WTC11 (cell line): ENCODE measurements at regions not wholly inside any gene's neighbourhood (a gene's known extent, or its start where the extent isn't known, plus 50 kb on each side); places are given as distances from the start of the nearest gene placed in this dataset.

Source experiments
- ATAC-seq: fragments of 200-7000 bp; cut with Tn5 transposase; 2 replicates; pipeline ENCODE4 v1.10.0; 2021; ENCODE audit warnings: mild to moderate bottlenecking, moderate library complexity
- CTCF ChIA-PET: fragments of 300-600 bp; sonication (Branson Sonifier 250); formaldehyde crosslinking; loops from one replicate; lab custom pipeline; 2021; ENCODE audit warnings: antibody characterized with exemption; lab: Charles Lee
- POLR2A ChIA-PET: fragments of 350-600 bp; sonication (Branson Sonifier 250); formaldehyde crosslinking; loops from one replicate; lab custom pipeline; 2021; ENCODE audit warnings: antibody characterized with exemption; lab: Charles Lee
- DNase-seq: peaks from one replicate; pipeline ENCODE4 v3.0.0; 2021; ENCODE audit warnings: low spot score
- H3K27ac Mint-ChIP-seq: 2 replicates; pipeline ENCODE4 v1.8.0; 2021; ENCODE audit warnings: mixed read lengths
- H3K27me3 Mint-ChIP-seq: 2 replicates; pipeline ENCODE4 v1.8.0; 2021; ENCODE audit warnings: low read depth, mild to moderate bottlenecking, moderate library complexity, mixed read lengths
- H3K36me3 Mint-ChIP-seq: 2 replicates; pipeline ENCODE4 v1.8.0; 2021; ENCODE audit warnings: mixed read lengths
- H3K4me1 Mint-ChIP-seq: 2 replicates; pipeline ENCODE4 v1.8.0; 2022; ENCODE audit warnings: mixed read lengths
- H3K4me3 Mint-ChIP-seq: 2 replicates; pipeline ENCODE4 v1.8.0; 2021; ENCODE audit warnings: mild to moderate bottlenecking, moderate library complexity, mixed read lengths
- H3K9me3 Mint-ChIP-seq: 2 replicates; pipeline ENCODE4 v1.8.0; 2021; ENCODE audit warnings: mixed read lengths
- CREB1 ChIP-seq: sonication (generic); formaldehyde crosslinking; IDR thresholded peaks from 2 replicates; pipeline ENCODE4 v1.8.0; 2023; ENCODE audit warnings: mild to moderate bottlenecking, missing genetic modification reagents
- JAZF1 ChIP-seq: fragments of 250-450 bp; sonication (Bioruptor Pico); IDR thresholded peaks from 2 replicates; pipeline ENCODE4 v1.9.0; 2021; ENCODE audit warnings: moderate library complexity, mild to moderate bottlenecking, inconsistent platforms
- TCF7 ChIP-seq: sonication (generic); formaldehyde crosslinking; IDR thresholded peaks from 2 replicates; pipeline ENCODE4 v1.8.0; 2022; ENCODE audit warnings: mild to moderate bottlenecking, low read depth, missing genetic modification reagents, moderate library complexity
- TEAD4 ChIP-seq: sonication (generic); formaldehyde crosslinking; IDR thresholded peaks from 2 replicates; pipeline ENCODE4 v1.8.0; 2022; ENCODE audit warnings: mild to moderate bottlenecking, missing genetic modification reagents
- ZNF138 ChIP-seq: sonication (generic); formaldehyde crosslinking; conservative IDR thresholded peaks from 2 replicates; pipeline ENCODE4 v1.8.1; 2022; ENCODE audit warnings: mild to moderate bottlenecking, moderate library complexity, missing genetic modification reagents
- ZNF317 ChIP-seq: sonication (generic); formaldehyde crosslinking; IDR thresholded peaks from 2 replicates; pipeline ENCODE4 v1.8.1; 2023; ENCODE audit warnings: low read depth, mild to moderate bottlenecking, moderate library complexity, missing genetic modification reagents, borderline replicate concordance
- ZNF671 ChIP-seq: fragments of 250-450 bp; sonication (Bioruptor Pico); IDR thresholded peaks from 2 replicates; pipeline ENCODE4 v1.8.0; 2021; ENCODE audit warnings: mild to moderate bottlenecking
- TF ChIP-seq, protein P1 (sequence below): sonication (generic); formaldehyde crosslinking; conservative IDR thresholded peaks from 2 replicates; pipeline ENCODE4 v1.8.1; 2023; ENCODE audit warnings: mild to moderate bottlenecking, low read depth, missing genetic modification reagents, moderate library complexity
- TF ChIP-seq, protein P2 (sequence below): sonication (generic); formaldehyde crosslinking; IDR thresholded peaks from 2 replicates; pipeline ENCODE4 v1.8.1; 2023; ENCODE audit warnings: mild to moderate bottlenecking, missing genetic modification reagents, borderline replicate concordance
- TF ChIP-seq, protein P3 (sequence below): fragments of 250-450 bp; sonication (Bioruptor Pico); IDR thresholded peaks from 2 replicates; pipeline ENCODE4 v1.8.0; 2021; ENCODE audit warnings: mild to moderate bottlenecking
- TF ChIP-seq, protein P4 (sequence below): sonication (generic); formaldehyde crosslinking; IDR thresholded peaks from 2 replicates; pipeline ENCODE4 v1.8.1; 2023; ENCODE audit warnings: mild to moderate bottlenecking, missing genetic modification reagents, moderate library complexity
- TF ChIP-seq, protein P5 (sequence below): sonication (generic); formaldehyde crosslinking; IDR thresholded peaks from 2 replicates; pipeline ENCODE4 v1.8.1; 2022; ENCODE audit warnings: missing genetic modification reagents, borderline replicate concordance
- TF ChIP-seq, protein P6 (sequence below): sonication (generic); formaldehyde crosslinking; IDR thresholded peaks from 2 replicates; pipeline ENCODE4 v1.8.0; 2023; ENCODE audit warnings: mild to moderate bottlenecking, missing genetic modification reagents
- TF ChIP-seq, protein P7 (sequence below): sonication (generic); formaldehyde crosslinking; IDR thresholded peaks from 2 replicates; pipeline ENCODE4 v1.8.1; 2022; ENCODE audit warnings: low read depth, mild to moderate bottlenecking, moderate library complexity, missing genetic modification reagents, borderline replicate concordance

DNA sequence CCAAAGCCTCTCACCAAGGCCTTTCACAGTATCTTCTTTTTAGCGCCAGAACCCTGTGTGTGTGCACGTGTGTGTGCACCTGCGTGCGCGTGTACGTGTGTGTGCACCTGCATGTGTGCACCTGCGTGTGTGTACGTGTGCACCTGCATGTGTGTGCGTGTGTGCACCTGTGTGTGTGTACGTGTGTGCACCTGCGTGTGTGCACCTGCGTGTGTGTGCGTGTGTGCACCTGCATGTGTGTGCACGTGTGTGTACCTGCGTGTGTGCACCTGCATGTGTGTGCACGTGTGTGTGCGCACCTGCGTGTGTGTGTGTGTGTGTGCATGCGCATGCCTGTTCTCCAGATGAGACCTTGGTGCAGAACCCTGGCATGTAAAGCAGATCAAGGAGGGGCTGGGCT is 131.4 kb upstream of the HDAC4 start (continued):
- TF ChIP-seq, protein P1, sequence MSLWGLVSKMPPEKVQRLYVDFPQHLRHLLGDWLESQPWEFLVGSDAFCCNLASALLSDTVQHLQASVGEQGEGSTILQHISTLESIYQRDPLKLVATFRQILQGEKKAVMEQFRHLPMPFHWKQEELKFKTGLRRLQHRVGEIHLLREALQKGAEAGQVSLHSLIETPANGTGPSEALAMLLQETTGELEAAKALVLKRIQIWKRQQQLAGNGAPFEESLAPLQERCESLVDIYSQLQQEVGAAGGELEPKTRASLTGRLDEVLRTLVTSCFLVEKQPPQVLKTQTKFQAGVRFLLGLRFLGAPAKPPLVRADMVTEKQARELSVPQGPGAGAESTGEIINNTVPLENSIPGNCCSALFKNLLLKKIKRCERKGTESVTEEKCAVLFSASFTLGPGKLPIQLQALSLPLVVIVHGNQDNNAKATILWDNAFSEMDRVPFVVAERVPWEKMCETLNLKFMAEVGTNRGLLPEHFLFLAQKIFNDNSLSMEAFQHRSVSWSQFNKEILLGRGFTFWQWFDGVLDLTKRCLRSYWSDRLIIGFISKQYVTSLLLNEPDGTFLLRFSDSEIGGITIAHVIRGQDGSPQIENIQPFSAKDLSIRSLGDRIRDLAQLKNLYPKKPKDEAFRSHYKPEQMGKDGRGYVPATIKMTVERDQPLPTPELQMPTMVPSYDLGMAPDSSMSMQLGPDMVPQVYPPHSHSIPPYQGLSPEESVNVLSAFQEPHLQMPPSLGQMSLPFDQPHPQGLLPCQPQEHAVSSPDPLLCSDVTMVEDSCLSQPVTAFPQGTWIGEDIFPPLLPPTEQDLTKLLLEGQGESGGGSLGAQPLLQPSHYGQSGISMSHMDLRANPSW (CRISPR knock-in tag) = no peak

DNA sequence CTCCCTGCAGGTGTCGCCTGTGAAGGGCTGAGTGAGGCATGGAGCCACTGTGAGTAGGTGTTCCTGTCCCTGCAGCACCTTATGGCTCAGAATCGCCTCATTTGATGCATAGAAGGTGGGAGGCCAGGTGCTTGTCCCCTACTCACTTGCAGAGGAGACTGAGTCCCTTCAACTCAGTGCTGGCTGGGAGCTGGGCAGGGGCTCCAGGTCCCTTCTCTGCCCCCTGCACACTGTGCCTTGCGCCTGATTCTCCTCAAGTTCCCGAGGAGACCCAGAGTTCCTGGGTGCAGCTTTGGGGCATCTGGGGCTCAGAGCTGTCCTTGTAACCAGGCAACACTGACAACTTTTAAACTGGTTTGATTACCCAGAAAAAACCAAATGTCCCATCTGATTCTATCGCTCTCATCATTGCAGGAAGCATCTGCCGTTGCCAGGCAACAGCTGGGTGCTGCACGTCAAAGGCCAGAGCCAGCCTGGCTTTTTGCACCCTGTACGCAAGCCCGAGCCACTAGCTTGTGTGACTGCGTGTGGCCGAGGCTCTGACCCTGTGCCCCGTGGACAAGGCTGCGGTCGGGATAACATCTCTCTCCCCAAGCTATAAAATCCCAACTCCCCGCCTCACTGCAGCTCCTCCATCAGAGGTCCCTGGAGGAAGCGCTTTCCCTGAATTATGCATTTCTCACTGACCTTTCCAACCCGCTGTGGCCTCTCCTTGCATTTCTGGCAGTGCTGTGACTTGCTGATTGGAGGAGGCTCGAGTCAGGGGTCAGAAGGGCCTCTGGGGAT is 130.8 kb upstream of the HDAC4 start:
- no peak for ATAC-seq

More for the DNA sequence above, 130.8 kb upstream of the HDAC4 start:
- no peak for DNase-seq
- CTCF ChIA-PET = no interaction called here
- POLR2A ChIA-PET = no interaction called here
- H3K4me1 Mint-ChIP-seq = no peaks in the 10 kb centered on the region
- no peaks in the 10 kb centered on the region for H3K36me3 Mint-ChIP-seq
- H3K27ac Mint-ChIP-seq = no peak overlapping the region
- 0 out of 2 replicates have a peak, but pooled peaks cover 4% of the 10 kb centered on the region for H3K9me3 Mint-ChIP-seq
- peaks cover 4% of the 10 kb centered on the region; the same call in 1 of the 2 replicates for H3K27me3 Mint-ChIP-seq
- no peak overlapping the region for H3K4me3 Mint-ChIP-seq
- TF ChIP-seq CREB1 (CRISPR knock-in tag) (no peak), ZNF671 (CRISPR knock-in tag) (no peak), ZNF138 (CRISPR knock-in tag) (no peak), TCF7 (CRISPR knock-in tag) (no peak), TEAD4 (CRISPR knock-in tag) (no peak), JAZF1 (CRISPR knock-in tag) (no peak), ZNF317 (CRISPR knock-in tag) (no peak)
- TF ChIP-seq, protein P2, sequence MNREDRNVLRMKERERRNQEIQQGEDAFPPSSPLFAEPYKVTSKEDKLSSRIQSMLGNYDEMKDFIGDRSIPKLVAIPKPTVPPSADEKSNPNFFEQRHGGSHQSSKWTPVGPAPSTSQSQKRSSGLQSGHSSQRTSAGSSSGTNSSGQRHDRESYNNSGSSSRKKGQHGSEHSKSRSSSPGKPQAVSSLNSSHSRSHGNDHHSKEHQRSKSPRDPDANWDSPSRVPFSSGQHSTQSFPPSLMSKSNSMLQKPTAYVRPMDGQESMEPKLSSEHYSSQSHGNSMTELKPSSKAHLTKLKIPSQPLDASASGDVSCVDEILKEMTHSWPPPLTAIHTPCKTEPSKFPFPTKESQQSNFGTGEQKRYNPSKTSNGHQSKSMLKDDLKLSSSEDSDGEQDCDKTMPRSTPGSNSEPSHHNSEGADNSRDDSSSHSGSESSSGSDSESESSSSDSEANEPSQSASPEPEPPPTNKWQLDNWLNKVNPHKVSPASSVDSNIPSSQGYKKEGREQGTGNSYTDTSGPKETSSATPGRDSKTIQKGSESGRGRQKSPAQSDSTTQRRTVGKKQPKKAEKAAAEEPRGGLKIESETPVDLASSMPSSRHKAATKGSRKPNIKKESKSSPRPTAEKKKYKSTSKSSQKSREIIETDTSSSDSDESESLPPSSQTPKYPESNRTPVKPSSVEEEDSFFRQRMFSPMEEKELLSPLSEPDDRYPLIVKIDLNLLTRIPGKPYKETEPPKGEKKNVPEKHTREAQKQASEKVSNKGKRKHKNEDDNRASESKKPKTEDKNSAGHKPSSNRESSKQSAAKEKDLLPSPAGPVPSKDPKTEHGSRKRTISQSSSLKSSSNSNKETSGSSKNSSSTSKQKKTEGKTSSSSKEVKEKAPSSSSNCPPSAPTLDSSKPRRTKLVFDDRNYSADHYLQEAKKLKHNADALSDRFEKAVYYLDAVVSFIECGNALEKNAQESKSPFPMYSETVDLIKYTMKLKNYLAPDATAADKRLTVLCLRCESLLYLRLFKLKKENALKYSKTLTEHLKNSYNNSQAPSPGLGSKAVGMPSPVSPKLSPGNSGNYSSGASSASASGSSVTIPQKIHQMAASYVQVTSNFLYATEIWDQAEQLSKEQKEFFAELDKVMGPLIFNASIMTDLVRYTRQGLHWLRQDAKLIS (CRISPR knock-in tag) = no peak
- TF ChIP-seq, protein P3, sequence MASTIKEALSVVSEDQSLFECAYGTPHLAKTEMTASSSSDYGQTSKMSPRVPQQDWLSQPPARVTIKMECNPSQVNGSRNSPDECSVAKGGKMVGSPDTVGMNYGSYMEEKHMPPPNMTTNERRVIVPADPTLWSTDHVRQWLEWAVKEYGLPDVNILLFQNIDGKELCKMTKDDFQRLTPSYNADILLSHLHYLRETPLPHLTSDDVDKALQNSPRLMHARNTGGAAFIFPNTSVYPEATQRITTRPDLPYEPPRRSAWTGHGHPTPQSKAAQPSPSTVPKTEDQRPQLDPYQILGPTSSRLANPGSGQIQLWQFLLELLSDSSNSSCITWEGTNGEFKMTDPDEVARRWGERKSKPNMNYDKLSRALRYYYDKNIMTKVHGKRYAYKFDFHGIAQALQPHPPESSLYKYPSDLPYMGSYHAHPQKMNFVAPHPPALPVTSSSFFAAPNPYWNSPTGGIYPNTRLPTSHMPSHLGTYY (CRISPR knock-in tag) = no peak
- TF ChIP-seq, protein P4, sequence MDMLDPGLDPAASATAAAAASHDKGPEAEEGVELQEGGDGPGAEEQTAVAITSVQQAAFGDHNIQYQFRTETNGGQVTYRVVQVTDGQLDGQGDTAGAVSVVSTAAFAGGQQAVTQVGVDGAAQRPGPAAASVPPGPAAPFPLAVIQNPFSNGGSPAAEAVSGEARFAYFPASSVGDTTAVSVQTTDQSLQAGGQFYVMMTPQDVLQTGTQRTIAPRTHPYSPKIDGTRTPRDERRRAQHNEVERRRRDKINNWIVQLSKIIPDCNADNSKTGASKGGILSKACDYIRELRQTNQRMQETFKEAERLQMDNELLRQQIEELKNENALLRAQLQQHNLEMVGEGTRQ = no peak
- TF ChIP-seq, protein P5, sequence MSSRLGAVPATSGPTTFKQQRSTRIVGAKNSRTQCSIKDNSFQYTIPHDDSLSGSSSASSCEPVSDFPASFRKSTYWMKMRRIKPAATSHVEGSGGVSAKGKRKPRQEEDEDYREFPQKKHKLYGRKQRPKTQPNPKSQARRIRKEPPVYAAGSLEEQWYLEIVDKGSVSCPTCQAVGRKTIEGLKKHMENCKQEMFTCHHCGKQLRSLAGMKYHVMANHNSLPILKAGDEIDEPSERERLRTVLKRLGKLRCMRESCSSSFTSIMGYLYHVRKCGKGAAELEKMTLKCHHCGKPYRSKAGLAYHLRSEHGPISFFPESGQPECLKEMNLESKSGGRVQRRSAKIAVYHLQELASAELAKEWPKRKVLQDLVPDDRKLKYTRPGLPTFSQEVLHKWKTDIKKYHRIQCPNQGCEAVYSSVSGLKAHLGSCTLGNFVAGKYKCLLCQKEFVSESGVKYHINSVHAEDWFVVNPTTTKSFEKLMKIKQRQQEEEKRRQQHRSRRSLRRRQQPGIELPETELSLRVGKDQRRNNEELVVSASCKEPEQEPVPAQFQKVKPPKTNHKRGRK (CRISPR knock-in tag) = no peak
- TF ChIP-seq, protein P6, sequence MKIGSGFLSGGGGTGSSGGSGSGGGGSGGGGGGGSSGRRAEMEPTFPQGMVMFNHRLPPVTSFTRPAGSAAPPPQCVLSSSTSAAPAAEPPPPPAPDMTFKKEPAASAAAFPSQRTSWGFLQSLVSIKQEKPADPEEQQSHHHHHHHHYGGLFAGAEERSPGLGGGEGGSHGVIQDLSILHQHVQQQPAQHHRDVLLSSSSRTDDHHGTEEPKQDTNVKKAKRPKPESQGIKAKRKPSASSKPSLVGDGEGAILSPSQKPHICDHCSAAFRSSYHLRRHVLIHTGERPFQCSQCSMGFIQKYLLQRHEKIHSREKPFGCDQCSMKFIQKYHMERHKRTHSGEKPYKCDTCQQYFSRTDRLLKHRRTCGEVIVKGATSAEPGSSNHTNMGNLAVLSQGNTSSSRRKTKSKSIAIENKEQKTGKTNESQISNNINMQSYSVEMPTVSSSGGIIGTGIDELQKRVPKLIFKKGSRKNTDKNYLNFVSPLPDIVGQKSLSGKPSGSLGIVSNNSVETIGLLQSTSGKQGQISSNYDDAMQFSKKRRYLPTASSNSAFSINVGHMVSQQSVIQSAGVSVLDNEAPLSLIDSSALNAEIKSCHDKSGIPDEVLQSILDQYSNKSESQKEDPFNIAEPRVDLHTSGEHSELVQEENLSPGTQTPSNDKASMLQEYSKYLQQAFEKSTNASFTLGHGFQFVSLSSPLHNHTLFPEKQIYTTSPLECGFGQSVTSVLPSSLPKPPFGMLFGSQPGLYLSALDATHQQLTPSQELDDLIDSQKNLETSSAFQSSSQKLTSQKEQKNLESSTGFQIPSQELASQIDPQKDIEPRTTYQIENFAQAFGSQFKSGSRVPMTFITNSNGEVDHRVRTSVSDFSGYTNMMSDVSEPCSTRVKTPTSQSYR (CRISPR knock-in tag) = no peak
- TF ChIP-seq, protein P7, sequence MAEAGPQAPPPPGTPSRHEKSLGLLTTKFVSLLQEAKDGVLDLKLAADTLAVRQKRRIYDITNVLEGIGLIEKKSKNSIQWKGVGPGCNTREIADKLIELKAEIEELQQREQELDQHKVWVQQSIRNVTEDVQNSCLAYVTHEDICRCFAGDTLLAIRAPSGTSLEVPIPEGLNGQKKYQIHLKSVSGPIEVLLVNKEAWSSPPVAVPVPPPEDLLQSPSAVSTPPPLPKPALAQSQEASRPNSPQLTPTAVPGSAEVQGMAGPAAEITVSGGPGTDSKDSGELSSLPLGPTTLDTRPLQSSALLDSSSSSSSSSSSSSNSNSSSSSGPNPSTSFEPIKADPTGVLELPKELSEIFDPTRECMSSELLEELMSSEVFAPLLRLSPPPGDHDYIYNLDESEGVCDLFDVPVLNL (CRISPR knock-in tag) = no peak
